Fibroblast of pulmonary artery (primary cell): ENCODE measurements at regions not wholly inside any gene's neighbourhood (a gene's known extent, or its start where the extent isn't known, plus 50 kb on each side); places are given as distances from the start of the nearest gene placed in this dataset.

ENCODE experiments used
- DNase-seq: peaks from one replicate; pipeline ENCODE4 v3.0.0-alpha.2; 2010; ENCODE audit warnings: low read depth
- H3K4me3 ChIP-seq: replicated peaks from 2 replicates; pipeline ENCODE4 v1.5.1; 2011; ENCODE audit warnings: low read depth, mild to moderate bottlenecking, control low read depth, low read length, moderate library complexity
- CTCF ChIP-seq: IDR thresholded peaks from 2 replicates; pipeline ENCODE4 v1.5.1; 2011; ENCODE audit warnings: mild to moderate bottlenecking, control low read depth, low read length, inconsistent platforms; ENCODE audit errors: missing control alignments

- DNase-seq, result no peak
- no peak for TF ChIP-seq CTCF
- no peak overlapping the region for H3K4me3 ChIP-seq
These were observed 79.8 kb downstream of the MAT2B start for GRCh38 chr5:163585206-163585605.

- no peak for DNase-seq
- H3K4me3 ChIP-seq, result no peak overlapping the region
- no peak for TF ChIP-seq CTCF
These were observed 81.1 kb downstream of the MAT2B start for GRCh38 chr5:163586531-163586956.

DNA sequence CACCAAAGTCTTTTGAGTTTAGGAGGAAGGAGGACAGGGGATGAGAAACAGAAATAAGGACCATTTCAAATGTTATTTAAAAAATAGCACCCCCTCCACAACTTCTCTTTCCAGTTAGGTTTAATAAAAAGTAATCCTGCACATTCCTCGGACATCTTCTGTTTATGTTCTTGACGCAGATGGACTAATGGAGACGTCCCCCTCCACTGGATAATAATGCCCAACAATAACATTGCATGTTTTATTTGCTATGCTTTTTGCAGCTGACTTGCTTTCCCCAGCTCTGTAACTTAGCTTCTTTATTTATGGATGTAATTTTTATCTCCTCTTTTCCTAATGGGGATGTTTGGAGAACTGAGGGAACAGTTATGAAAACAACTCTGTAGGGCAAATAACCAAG lies 89.5 kb downstream of the MAT2B start:
- DNase-seq, result no peak
- no peak overlapping the region for H3K4me3 ChIP-seq
- TF ChIP-seq CTCF, result no peak

GRCh38 chr5:163595932-163596607 lies 90.7 kb downstream of the MAT2B start:
- no peak for DNase-seq
- H3K4me3 ChIP-seq, result no peak overlapping the region
- no peak for TF ChIP-seq CTCF

- no peak for DNase-seq
- no peak for TF ChIP-seq CTCF
- H3K4me3 ChIP-seq, result no peak overlapping the region
These were observed 91.3 kb downstream of the MAT2B start for GRCh38 chr5:163596608-163597315.

DNA sequence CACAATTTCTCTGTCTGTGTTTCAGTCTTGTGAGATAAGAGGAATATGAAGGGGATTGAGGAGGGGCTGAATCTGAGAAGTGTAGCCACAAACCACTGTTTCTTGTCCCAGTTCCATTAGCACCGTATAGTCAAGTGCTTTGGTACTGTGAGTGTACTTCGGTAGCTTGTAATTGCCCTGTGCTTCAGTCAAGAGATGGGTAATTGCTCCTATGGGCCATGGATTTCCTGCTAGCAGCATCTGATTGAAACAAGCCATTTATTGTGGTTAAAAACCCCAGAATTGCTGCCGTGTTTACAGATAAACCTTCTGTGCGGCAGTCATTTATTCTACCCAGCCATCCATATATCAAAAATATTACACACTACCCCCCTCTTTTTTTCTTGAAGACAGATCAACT lies 98.6 kb downstream of the MAT2B start:
- no peak for DNase-seq
- TF ChIP-seq CTCF, result no peak
- no peak overlapping the region for H3K4me3 ChIP-seq
